GM12878 (cell line): ENCODE measurements at regions not wholly inside any gene's neighbourhood (a gene's known extent, or its start where the extent isn't known, plus 50 kb on each side); places are given as distances from the start of the nearest gene placed in this dataset.

Experiments
- ATAC-seq: fragments of 200-7000 bp; cut with Tn5 transposase; 3 replicates; pipeline ENCODE4 v1.9.1; 2020; ENCODE audit warnings: mild to moderate bottlenecking, moderate library complexity
- BruUV-seq: library from RNA; stranded (reverse); fragments of 400-500 nt; replicated peaks from 2 replicates; lab custom pipeline; 2021; lab: Mats Ljungman, UMichigan
- CTCF ChIA-PET: fragments of 300-600 bp; sonication (Branson Sonifier 250); formaldehyde crosslinking; extraction: SDS; loops from one replicate; lab custom pipeline; 2021; ENCODE audit warnings: inconsistent platforms; lab: Yijun Ruan, JAX
- POLR2A ChIA-PET: fragments of 350-600 bp; formaldehyde crosslinking; extraction: SDS; loops from one replicate; lab custom pipeline; 2021; ENCODE audit warnings: inconsistent platforms; lab: Charles Lee
- RAD21 ChIA-PET: fragments of 300-600 bp; sonication (Branson Sonifier 250); formaldehyde crosslinking; loops from one replicate; lab custom pipeline; 2023; ENCODE audit warnings: antibody characterized with exemption; ENCODE audit not compliant: unreplicated experiment; lab: Charles Lee
- SMC1A ChIA-PET: fragments of 300-600 bp; sonication (Branson Sonifier 250); formaldehyde crosslinking; loops from one replicate; lab custom pipeline; 2023; ENCODE audit not compliant: unreplicated experiment, uncharacterized antibody; lab: Charles Lee
- DNase-seq: peaks from one replicate; pipeline ENCODE4 v3.0.0-alpha.2; 2011; ENCODE audit warnings: low read depth, low spot score
- FAIRE-seq: peaks from 3 replicates; lab custom pipeline; 2011; peaks lifted over from hg19 to GRCh38; lab: Jason Lieb, UNC
- H2AFZ ChIP-seq: 2 replicates; pipeline ENCODE4 v1.6.0; 2011; ENCODE audit warnings: low read depth, low read length, control low read depth; ENCODE audit not compliant: control insufficient read depth
- H3K27ac ChIP-seq: 2 replicates; pipeline ENCODE4 v1.5.1; 2011; ENCODE audit warnings: control low read depth; ENCODE audit not compliant: control insufficient read depth, insufficient read depth
- H3K27me3 ChIP-seq, 2 experiments: replicated peaks in 1 of 2; 2 replicates each; pipeline versions ENCODE4 v1.6.0 to v1.6.1; 2011; ENCODE audit warnings: low read length in 1 of 2; ENCODE audit not compliant: control insufficient read depth in 2 of 2, insufficient read depth in 2 of 2
- H3K36me3 ChIP-seq, 2 experiments: 2 replicates each; pipeline ENCODE4 v1.5.1; 2011; ENCODE audit warnings: low read length in 1 of 2; ENCODE audit not compliant: control insufficient read depth in 2 of 2, insufficient read depth in 2 of 2
- H3K4me1 ChIP-seq: 2 replicates; pipeline ENCODE4 v1.6.1; 2011; ENCODE audit warnings: mild to moderate bottlenecking, low read length, moderate library complexity, mixed read lengths; ENCODE audit not compliant: control insufficient read depth, insufficient read depth
- H3K4me2 ChIP-seq: 2 replicates; pipeline ENCODE4 v1.6.0; 2011; ENCODE audit warnings: control low read depth; ENCODE audit not compliant: control insufficient read depth, insufficient read depth
- H3K4me3 ChIP-seq: fragments of 200-600 bp; sonication (generic); 2 replicates; pipeline ENCODE4 v1.5.1; 2016
- H3K79me2 ChIP-seq: 2 replicates; pipeline ENCODE4 v1.6.0; 2011; ENCODE audit warnings: low read length; ENCODE audit not compliant: control insufficient read depth, insufficient read depth
- H3K9ac ChIP-seq: 2 replicates; pipeline ENCODE4 v1.8.0; 2011; ENCODE audit warnings: low read length, control low read depth, mixed read lengths; ENCODE audit not compliant: control insufficient read depth, insufficient read depth
- H3K9me3 ChIP-seq: replicated peaks from 3 replicates; pipeline ENCODE4 v1.5.1; 2011; ENCODE audit warnings: mild to moderate bottlenecking, low read length; ENCODE audit not compliant: control insufficient read depth, insufficient read depth
- H4K20me1 ChIP-seq: 2 replicates; pipeline ENCODE4 v1.6.0; 2011; ENCODE audit not compliant: control insufficient read depth, insufficient read depth
- BACH1 ChIP-seq: fragments of 450-650 bp; IDR thresholded peaks from 2 replicates; pipeline ENCODE4 v1.6.1; 2017; ENCODE audit warnings: mild to moderate bottlenecking, borderline replicate concordance
- BHLHE40 ChIP-seq, 2 experiments: fragments of 450-650 bp in 1 of 2; IDR thresholded peaks; 2 replicates each; pipeline ENCODE4 v1.6.1; 2011 to 2017; ENCODE audit warnings: low read depth in 2 of 2, borderline replicate concordance in 1 of 2, improper control_type of control experiment in 1 of 2, low read length in 1 of 2, mild to moderate bottlenecking in 1 of 2
- BRCA1 ChIP-seq: IDR thresholded peaks from 2 replicates; pipeline ENCODE4 v1.6.1; 2011; ENCODE audit warnings: low read depth, low read length, improper control_type of control experiment
- CEBPB ChIP-seq, 2 experiments: fragments of 150-350 bp in 1 of 2; IDR thresholded peaks; 2 replicates each; pipeline ENCODE4 v1.6.1; 2012 to 2014; ENCODE audit warnings: low read depth in 2 of 2, low read length in 2 of 2, borderline replicate concordance in 1 of 2, inconsistent platforms in 1 of 2
- DPF2 ChIP-seq: fragments of 450-650 bp; IDR thresholded peaks from 2 replicates; pipeline ENCODE4 v1.6.1; 2017; ENCODE audit warnings: mild to moderate bottlenecking
- FOXM1 ChIP-seq: IDR thresholded peaks from 2 replicates; pipeline ENCODE4 v1.6.1; 2012; ENCODE audit warnings: low read depth, mild to moderate bottlenecking, inconsistent platforms, low read length, moderate library complexity
- KAT2A ChIP-seq: conservative IDR thresholded peaks from 2 replicates; pipeline ENCODE4 v1.6.1; 2011; ENCODE audit warnings: low read depth, low read length; ENCODE audit not compliant: control insufficient read depth
- POLR2A ChIP-seq: IDR thresholded peaks from 2 replicates; pipeline ENCODE4 v1.6.1; 2011; ENCODE audit warnings: low read depth, mild to moderate bottlenecking, low read length
- WRNIP1 ChIP-seq: IDR thresholded peaks from 2 replicates; pipeline ENCODE4 v1.6.1; 2011; ENCODE audit warnings: low read depth, low read length, improper control_type of control experiment, borderline replicate concordance
- ZNF207 ChIP-seq: fragments of 450-650 bp; IDR thresholded peaks from 2 replicates; pipeline ENCODE4 v1.6.1; 2014; ENCODE audit warnings: antibody characterized with exemption, mild to moderate bottlenecking, borderline replicate concordance
- ZNF217 ChIP-seq: fragments of 450-650 bp; IDR thresholded peaks from 2 replicates; pipeline ENCODE4 v1.6.1; 2017; ENCODE audit warnings: antibody characterized with exemption, mild to moderate bottlenecking
- WGBS: methylation state at CpG from one replicate; pipeline ENCODE4 v1.1.6; 2016; ENCODE audit warnings: low lambda C conversion rate; ENCODE audit not compliant: insufficient replicate concordance, insufficient coverage; ENCODE audit errors: missing lambda C conversion rate; 5-methylcytosine and 5-hydroxymethylcytosine counted together
- in situ Hi-C: fragments of 300-500 bp; cut with MboI; formaldehyde crosslinking; loops from 9 replicates; pipeline ENCODE4 v1.14.3; 2018; ENCODE audit warnings: mixed read lengths
- intact Hi-C: fragments of 100-400 bp; cut with micrococcal nuclease; formaldehyde crosslinking; loops from one replicate; pipeline ENCODE4 v1.14.2; 2022; ENCODE audit not compliant: unreplicated experiment
- TF ChIP-seq, protein P1 (sequence below): fragments of 450-650 bp; IDR thresholded peaks from 2 replicates; pipeline ENCODE4 v1.6.1; 2014; ENCODE audit warnings: mild to moderate bottlenecking
- TF ChIP-seq, protein P2 (sequence below): fragments of 450-650 bp; IDR thresholded peaks from 2 replicates; pipeline ENCODE4 v1.6.1; 2017; ENCODE audit warnings: mild to moderate bottlenecking, moderate library complexity

DNA sequence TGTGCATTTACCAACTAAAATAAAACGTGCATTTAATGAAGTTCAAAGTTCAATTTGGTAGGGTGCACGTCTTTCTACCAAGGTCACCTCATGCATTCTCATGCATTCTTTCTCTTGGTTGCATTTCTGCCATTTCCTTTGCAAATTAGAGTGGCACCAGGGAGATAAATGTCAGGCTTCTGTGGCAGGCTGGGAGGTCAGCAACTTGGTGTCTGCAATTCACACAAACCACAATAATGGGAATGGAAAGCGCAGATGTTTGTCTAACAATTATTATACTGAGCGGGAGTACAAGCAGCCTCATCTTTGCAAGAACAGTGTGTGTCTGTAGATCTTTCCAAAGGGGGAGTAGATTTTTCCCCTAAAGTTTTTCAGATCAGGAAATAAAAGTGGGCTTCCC is 411.7 kb downstream of the DMRT2 start (continued):
- TF ChIP-seq BHLHE40 (IDR thresholded peaks at IDR 0.05; ENCODE audit: borderline replicate concordance in 1 of 2, low read depth in 2 of 2, low read length in 1 of 2) = no peak
- TF ChIP-seq, protein P1, sequence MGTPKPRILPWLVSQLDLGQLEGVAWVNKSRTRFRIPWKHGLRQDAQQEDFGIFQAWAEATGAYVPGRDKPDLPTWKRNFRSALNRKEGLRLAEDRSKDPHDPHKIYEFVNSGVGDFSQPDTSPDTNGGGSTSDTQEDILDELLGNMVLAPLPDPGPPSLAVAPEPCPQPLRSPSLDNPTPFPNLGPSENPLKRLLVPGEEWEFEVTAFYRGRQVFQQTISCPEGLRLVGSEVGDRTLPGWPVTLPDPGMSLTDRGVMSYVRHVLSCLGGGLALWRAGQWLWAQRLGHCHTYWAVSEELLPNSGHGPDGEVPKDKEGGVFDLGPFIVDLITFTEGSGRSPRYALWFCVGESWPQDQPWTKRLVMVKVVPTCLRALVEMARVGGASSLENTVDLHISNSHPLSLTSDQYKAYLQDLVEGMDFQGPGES = no peak
- TF ChIP-seq FOXM1 = no peak

DNA sequence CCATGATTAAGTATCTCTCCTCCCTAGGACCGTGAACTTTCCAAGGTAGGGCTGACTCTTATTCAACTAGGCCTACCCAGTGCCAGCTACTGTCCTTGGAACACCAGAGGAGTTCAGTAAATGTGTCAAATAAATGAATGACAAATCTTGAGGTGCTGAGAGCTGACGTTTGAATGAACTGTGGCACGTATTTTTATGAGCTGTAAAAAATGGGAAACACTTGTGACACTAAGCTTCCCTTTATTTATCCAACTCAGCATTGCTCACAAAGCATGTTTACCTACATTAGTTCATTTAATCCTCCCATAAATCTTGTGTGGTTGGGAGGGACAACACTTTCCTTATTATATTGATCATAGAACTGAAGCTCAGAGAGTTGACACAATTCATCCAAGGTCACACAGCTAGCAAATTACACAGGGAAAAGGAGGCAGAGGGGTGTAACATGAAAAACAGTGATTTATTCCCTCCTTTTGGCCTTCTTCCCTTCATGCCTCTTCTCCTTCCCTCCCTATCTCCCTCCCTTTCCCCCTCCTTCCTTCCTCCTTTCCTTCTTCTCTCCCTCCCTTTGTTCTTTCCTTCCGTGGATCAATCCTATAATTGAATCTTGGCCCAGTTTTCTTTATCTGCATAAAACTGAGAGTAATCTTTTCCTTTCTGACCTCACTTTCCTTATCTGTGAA is 412.6 kb downstream of the DMRT2 start:
- no peak for FAIRE-seq
- Histone ChIP-seq H3K36me3 (no peaks in the 10 kb centered on the region), H2AFZ (no peak overlapping the region), H3K9ac (no peak overlapping the region), H3K4me3 (no peak overlapping the region), H3K27ac (no peak overlapping the region), H3K9me3 (no peaks in the 10 kb centered on the region)
- intact Hi-C loops = loop anchor here (5.0 to 10.0 kb wide), 4 partner anchors 372 to 622 kb away; no protein-coding TSS in a partner anchor
- in situ Hi-C loops = loop anchor here (5.0 to 25.0 kb wide), 2 partner anchors 145 to 400 kb away; no protein-coding TSS in a partner anchor
- DNase-seq = no peak
- WGBS = 76% methylated on average over 4 of the region's 4 CpGs
- POLR2A ChIA-PET = interaction anchor here (0.7 to 0.8 kb wide), 2 partner anchors 409 to 720 kb away, joined by 3 to 4 read pairs; no protein-coding TSS in a partner anchor
- TF ChIP-seq KAT2A (no peak), POLR2A (no peak), DPF2 (no peak), ZNF207 (no peak), WRNIP1 (no peak), CEBPB (IDR thresholded peaks at IDR 0.05; ENCODE audit: borderline replicate concordance in 1 of 2, low read depth in 2 of 2, low read length in 2 of 2) (no peak), BACH1 (no peak), ZNF217 (no peak), FOXM1 (no peak), BRCA1 (no peak)
- TF ChIP-seq, protein P2, sequence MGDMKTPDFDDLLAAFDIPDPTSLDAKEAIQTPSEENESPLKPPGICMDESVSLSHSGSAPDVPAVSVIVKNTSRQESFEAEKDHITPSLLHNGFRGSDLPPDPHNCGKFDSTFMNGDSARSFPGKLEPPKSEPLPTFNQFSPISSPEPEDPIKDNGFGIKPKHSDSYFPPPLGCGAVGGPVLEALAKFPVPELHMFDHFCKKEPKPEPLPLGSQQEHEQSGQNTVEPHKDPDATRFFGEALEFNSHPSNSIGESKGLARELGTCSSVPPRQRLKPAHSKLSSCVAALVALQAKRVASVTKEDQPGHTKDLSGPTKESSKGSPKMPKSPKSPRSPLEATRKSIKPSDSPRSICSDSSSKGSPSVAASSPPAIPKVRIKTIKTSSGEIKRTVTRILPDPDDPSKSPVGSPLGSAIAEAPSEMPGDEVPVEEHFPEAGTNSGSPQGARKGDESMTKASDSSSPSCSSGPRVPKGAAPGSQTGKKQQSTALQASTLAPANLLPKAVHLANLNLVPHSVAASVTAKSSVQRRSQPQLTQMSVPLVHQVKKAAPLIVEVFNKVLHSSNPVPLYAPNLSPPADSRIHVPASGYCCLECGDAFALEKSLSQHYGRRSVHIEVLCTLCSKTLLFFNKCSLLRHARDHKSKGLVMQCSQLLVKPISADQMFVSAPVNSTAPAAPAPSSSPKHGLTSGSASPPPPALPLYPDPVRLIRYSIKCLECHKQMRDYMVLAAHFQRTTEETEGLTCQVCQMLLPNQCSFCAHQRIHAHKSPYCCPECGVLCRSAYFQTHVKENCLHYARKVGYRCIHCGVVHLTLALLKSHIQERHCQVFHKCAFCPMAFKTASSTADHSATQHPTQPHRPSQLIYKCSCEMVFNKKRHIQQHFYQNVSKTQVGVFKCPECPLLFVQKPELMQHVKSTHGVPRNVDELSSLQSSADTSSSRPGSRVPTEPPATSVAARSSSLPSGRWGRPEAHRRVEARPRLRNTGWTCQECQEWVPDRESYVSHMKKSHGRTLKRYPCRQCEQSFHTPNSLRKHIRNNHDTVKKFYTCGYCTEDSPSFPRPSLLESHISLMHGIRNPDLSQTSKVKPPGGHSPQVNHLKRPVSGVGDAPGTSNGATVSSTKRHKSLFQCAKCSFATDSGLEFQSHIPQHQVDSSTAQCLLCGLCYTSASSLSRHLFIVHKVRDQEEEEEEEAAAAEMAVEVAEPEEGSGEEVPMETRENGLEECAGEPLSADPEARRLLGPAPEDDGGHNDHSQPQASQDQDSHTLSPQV = no peak
- TF ChIP-seq, all 136 proteins: peak for 0
- CTCF ChIA-PET = interaction anchor here (0.8 to 8.0 kb wide), 5 partner anchors 58 to 477 kb away, joined by 3 to 247 read pairs (median 3); no protein-coding TSS in a partner anchor
- Histone ChIP-seq H3K79me2 (no peaks in the 10 kb centered on the region), H3K27me3 (no peaks in the 10 kb centered on the region), H3K4me1 (no peaks in the 10 kb centered on the region), H4K20me1 (no peaks in the 10 kb centered on the region), H3K4me2 (no peak overlapping the region)
- RAD21 ChIA-PET = interaction anchor here (0.6 to 9.1 kb wide), 8 partner anchors 20 to 477 kb away, joined by 3 to 190 read pairs (median 4); no protein-coding TSS in a partner anchor
- no TSS peak for BruUV-seq
- ATAC-seq = no peak
- SMC1A ChIA-PET = interaction anchor here (0.6 to 9.5 kb wide), 16 partner anchors 10 to 569 kb away, joined by 3 to 275 read pairs (median 4); no protein-coding TSS in a partner anchor
